WERI-Rb-1 (cell line): ENCODE measurements at regions not wholly inside any gene's neighbourhood (a gene's known extent, or its start where the extent isn't known, plus 50 kb on each side); places are given as distances from the start of the nearest gene placed in this dataset.

Experiments
- DNase-seq: peaks from one replicate; pipeline ENCODE4 v3.0.0-alpha.2; 2020
- H3K27ac ChIP-seq: fragments of 250-450 bp; sonication (Bioruptor Pico); 2 replicates; pipeline ENCODE4 v1.5.1; 2020; ENCODE audit warnings: mild to moderate bottlenecking, moderate library complexity
- H3K27me3 ChIP-seq: fragments of 250-450 bp; sonication (Bioruptor Pico); 2 replicates; pipeline ENCODE4 v1.5.1; 2021; ENCODE audit warnings: mild to moderate bottlenecking, low read depth, moderate library complexity; ENCODE audit not compliant: insufficient read depth, severe bottlenecking
- H3K36me3 ChIP-seq: fragments of 250-450 bp; sonication (Bioruptor Pico); 2 replicates; pipeline ENCODE4 v1.5.1; 2020; ENCODE audit warnings: mild to moderate bottlenecking, moderate library complexity
- H3K4me3 ChIP-seq: 2 replicates; pipeline ENCODE4 v1.5.1; 2011; ENCODE audit warnings: low read depth, mild to moderate bottlenecking, control low read depth, low read length
- H3K9me3 ChIP-seq: fragments of 250-450 bp; sonication (Bioruptor Pico); 2 replicates; pipeline ENCODE4 v1.5.1; 2021; ENCODE audit warnings: mild to moderate bottlenecking, moderate library complexity; ENCODE audit not compliant: severe bottlenecking
- TF ChIP-seq, protein P1 (sequence below): IDR thresholded peaks from 2 replicates; pipeline ENCODE4 v1.5.1; 2011; ENCODE audit warnings: low read depth, mild to moderate bottlenecking, control low read depth, inconsistent platforms, low read length

DNA sequence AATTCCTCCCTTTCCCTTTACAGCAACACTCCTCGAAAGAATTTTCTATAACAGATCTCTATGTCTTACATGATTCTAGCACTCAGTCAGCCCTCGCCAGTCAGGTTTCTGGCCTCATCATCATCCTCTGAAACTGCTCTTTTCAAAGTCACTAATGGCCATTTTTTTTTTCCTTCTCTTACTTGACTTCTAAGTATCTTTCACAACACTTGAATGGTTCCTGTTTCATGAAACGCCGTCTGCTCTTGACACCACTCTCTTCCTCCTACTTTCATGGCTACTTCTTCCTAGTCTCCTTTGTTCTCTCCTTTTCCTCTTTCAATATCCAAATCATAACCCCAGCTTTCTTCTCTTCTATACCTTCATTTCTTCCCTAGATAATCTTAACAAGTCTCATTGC, 100.5 kb upstream of the NRP1 start:
- Histone ChIP-seq H3K9me3 (no peaks in the 10 kb centered on the region), H3K27ac (no peak overlapping the region), H3K4me3 (no peak overlapping the region), H3K27me3 (no peaks in the 10 kb centered on the region), H3K36me3 (no peaks in the 10 kb centered on the region)
- DNase-seq, result no peak
- TF ChIP-seq, protein P1, sequence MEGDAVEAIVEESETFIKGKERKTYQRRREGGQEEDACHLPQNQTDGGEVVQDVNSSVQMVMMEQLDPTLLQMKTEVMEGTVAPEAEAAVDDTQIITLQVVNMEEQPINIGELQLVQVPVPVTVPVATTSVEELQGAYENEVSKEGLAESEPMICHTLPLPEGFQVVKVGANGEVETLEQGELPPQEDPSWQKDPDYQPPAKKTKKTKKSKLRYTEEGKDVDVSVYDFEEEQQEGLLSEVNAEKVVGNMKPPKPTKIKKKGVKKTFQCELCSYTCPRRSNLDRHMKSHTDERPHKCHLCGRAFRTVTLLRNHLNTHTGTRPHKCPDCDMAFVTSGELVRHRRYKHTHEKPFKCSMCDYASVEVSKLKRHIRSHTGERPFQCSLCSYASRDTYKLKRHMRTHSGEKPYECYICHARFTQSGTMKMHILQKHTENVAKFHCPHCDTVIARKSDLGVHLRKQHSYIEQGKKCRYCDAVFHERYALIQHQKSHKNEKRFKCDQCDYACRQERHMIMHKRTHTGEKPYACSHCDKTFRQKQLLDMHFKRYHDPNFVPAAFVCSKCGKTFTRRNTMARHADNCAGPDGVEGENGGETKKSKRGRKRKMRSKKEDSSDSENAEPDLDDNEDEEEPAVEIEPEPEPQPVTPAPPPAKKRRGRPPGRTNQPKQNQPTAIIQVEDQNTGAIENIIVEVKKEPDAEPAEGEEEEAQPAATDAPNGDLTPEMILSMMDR, result no peak

GRCh38 chr10:33428682-33429081, 94.2 kb upstream of the NRP1 start:
- TF ChIP-seq, protein P1, result no peak
- H3K27me3 ChIP-seq, result no peaks in the 10 kb centered on the region

DNA sequence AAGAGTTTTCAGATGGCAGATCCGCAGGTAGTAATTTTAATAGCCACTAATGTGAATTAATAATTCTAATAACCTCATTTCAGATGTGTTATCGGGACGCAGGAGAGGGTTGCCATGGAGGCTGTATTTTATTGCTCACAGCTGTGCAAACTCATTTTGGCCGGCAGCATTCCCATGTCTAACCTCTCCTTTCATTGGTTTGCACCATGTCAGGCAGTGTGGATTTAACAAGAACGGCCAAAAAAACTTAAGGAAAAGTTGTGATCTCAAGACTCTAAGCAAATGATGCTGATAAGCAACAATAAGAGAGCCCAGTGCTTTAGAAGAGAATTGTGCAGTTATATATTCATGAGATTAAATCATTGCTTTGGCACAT, 88.7 kb upstream of the NRP1 start:
- Histone ChIP-seq H3K27ac (no peak overlapping the region), H3K4me3 (no peak overlapping the region), H3K36me3 (no peaks in the 10 kb centered on the region), H3K9me3 (no peaks in the 10 kb centered on the region), H3K27me3 (no peaks in the 10 kb centered on the region)
- TF ChIP-seq, protein P1, result no peak
- no peak for DNase-seq

More at GRCh38 chr10:33428682-33429081, 94.2 kb upstream of the NRP1 start:
- Histone ChIP-seq H3K9me3 (no peaks in the 10 kb centered on the region), H3K4me3 (no peak overlapping the region), H3K36me3 (no peaks in the 10 kb centered on the region), H3K27ac (no peak overlapping the region)
- DNase-seq, result no peak

- H3K27me3 ChIP-seq, result no peaks in the 10 kb centered on the region
- no peak for DNase-seq
- no peak overlapping the region for H3K4me3 ChIP-seq
- no peaks in the 10 kb centered on the region for H3K9me3 ChIP-seq
- no peak overlapping the region for H3K27ac ChIP-seq
- TF ChIP-seq, protein P1, result no peak
- no peaks in the 10 kb centered on the region for H3K36me3 ChIP-seq
Measured at GRCh38 chr10:33422471-33423153, 88.1 kb upstream of the NRP1 start.

DNA sequence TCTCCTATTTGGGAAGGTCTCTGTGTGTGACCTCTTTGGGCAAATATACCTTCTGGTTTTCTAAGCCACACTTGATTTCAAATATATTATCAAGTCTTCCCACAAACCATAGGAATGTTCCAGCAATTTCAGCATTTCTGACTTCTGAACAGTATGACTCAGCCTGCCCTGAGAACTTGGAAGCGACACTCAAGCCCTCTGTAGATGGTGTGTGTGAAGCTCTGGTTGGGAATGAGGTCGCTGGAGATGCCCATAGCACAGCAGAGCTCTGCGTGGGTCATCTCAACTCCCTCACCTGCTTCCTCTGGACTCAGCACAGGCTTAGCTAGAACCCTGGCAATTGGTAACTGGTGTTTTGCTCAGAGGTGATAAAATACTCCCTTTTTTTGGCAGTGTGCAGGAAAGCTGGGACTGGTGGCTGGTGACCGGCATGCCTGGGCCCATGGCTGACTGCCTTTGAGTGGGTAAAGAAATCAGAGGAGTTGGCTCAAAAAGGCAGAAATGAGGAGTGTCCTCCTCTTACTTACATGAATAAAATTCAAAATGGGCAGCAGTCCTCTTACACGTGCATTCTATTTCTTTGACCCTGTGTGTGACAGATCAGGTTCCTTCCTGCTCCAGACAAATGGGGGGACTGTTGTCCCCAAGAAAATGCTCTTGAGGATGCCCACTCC, 87.5 kb upstream of the NRP1 start:
- no peak for DNase-seq

More for the DNA sequence above, 87.5 kb upstream of the NRP1 start:
- no peak overlapping the region for H3K27ac ChIP-seq
- TF ChIP-seq, protein P1, result no peak
- no peaks in the 10 kb centered on the region for H3K9me3 ChIP-seq
- H3K27me3 ChIP-seq, result no peaks in the 10 kb centered on the region
- H3K4me3 ChIP-seq, result no peak overlapping the region
- no peaks in the 10 kb centered on the region for H3K36me3 ChIP-seq
